ENCODE measurements at regions not wholly inside any gene's neighbourhood (a gene's known extent, or its start where the extent isn't known, plus 50 kb on each side); places are given as distances from the start of the nearest gene placed in this dataset.
A peak's percentile ranks its signal among the peaks of the same experiment; 100 is the strongest.

GRCh38 chr13:89750371-89750770, 1597.1 kb upstream of the MIR17HG start:
- CTCF ChIA-PET, result no interaction called here
- POLR2A ChIA-PET (ENCODE audit: low non-redundant PET), result no interaction called here
- no peak overlapping the region for H3K27ac ChIP-seq
- no peak for DNase-seq (ENCODE audit: low spot score)
- TF ChIP-seq CTCF (conservative IDR thresholded peaks at IDR 0.05; ENCODE audit: low read depth), result no peak

GRCh38 chr13:89751432-89751930, 1596.0 kb upstream of the MIR17HG start:
- no peak for DNase-seq (ENCODE audit: low spot score)
- TF ChIP-seq CTCF (conservative IDR thresholded peaks at IDR 0.05; ENCODE audit: low read depth), result no peak
- CTCF ChIA-PET, result no interaction called here
- no peak overlapping the region for H3K27ac ChIP-seq
- POLR2A ChIA-PET (ENCODE audit: low non-redundant PET), result no interaction called here

GRCh38 chr13:89752394-89752793, 1595.1 kb upstream of the MIR17HG start:
- no peak for TF ChIP-seq CTCF (conservative IDR thresholded peaks at IDR 0.05; ENCODE audit: low read depth)
- ChIA-PET CTCF (no interaction called here), POLR2A (ENCODE audit: low non-redundant PET) (no interaction called here)
- H3K27ac ChIP-seq, result no peak overlapping the region
- DNase-seq (ENCODE audit: low spot score), result no peak

GRCh38 chr13:89755729-89756492, 1591.6 kb upstream of the MIR17HG start:
- POLR2A ChIA-PET (ENCODE audit: low non-redundant PET), result no interaction called here
- CTCF ChIA-PET, result no interaction called here
- TF ChIP-seq CTCF (conservative IDR thresholded peaks at IDR 0.05; ENCODE audit: low read depth), result no peak
- no peak for DNase-seq (ENCODE audit: low spot score)
- no peak overlapping the region for H3K27ac ChIP-seq

- no peak for TF ChIP-seq CTCF (conservative IDR thresholded peaks at IDR 0.05; ENCODE audit: low read depth)
- ChIA-PET CTCF (interaction anchor here (0.6 kb wide), 2 partner anchors 38 to 813 kb away, joined by 3 read pairs; no protein-coding TSS in a partner anchor), POLR2A (ENCODE audit: low non-redundant PET) (no interaction called here)
- DNase-seq (ENCODE audit: low spot score), result peak; percentile 8
- no peak overlapping the region for H3K27ac ChIP-seq
Observed at GRCh38 chr13:89763005-89763404, 1584.5 kb upstream of the MIR17HG start.

GRCh38 chr13:89783221-89783755, 1564.2 kb upstream of the MIR17HG start:
- no peak for DNase-seq (ENCODE audit: low spot score)
- TF ChIP-seq CTCF (conservative IDR thresholded peaks at IDR 0.05; ENCODE audit: low read depth), result no peak
- POLR2A ChIA-PET (ENCODE audit: low non-redundant PET), result no interaction called here
- no peak overlapping the region for H3K27ac ChIP-seq
- CTCF ChIA-PET, result no interaction called here

Measured in RWPE1 (cell line).